ENCODE measurements at regions not wholly inside any gene's neighbourhood (a gene's known extent, or its start where the extent isn't known, plus 50 kb on each side); places are given as distances from the start of the nearest gene placed in this dataset.

DNA sequence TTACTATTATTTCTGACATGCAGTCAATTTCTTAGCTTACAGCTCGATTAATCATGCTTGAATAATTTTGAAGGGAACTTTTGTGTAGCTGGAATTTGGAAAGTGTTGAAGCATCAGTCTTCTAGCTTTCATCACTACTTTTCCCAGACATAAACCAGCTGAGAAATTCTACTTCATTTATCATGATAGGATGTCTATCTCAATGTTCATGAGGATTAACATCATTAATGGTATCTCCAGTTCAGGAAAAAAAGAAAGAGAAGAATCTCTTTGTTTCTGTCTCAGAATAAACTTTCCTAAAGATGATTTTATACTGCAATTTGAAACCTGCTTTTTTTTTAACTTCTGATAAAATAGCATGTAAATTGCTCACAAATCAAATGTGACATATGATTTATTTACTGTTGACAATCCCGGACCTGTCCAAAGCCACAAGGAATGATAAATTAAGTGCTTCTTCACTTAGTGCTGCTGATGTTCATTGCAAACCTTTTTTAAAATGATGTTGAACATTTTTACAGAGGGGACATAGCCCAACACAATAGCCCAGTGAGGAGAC is 412.1 kb upstream of the CLINT1 start:
- Mint-ChIP-seq H3K4me1 (ENCODE audit: unreplicated experiment) (no peaks in the 10 kb centered on the region), H3K4me3 (ENCODE audit: unreplicated experiment) (no peak overlapping the region), H3K9me3 (ENCODE audit: unreplicated experiment) (peaks cover 10% of the 10 kb centered on the region), H3K36me3 (ENCODE audit: unreplicated experiment) (peaks cover 3% of the 10 kb centered on the region), H3K27me3 (ENCODE audit: unreplicated experiment) (peaks cover 12% of the 10 kb centered on the region), H3K27ac (ENCODE audit: unreplicated experiment) (no peak overlapping the region)
- DNase-seq (ENCODE audit: extremely low spot score, unreplicated experiment), result no peak
- TF ChIP-seq, protein P1, sequence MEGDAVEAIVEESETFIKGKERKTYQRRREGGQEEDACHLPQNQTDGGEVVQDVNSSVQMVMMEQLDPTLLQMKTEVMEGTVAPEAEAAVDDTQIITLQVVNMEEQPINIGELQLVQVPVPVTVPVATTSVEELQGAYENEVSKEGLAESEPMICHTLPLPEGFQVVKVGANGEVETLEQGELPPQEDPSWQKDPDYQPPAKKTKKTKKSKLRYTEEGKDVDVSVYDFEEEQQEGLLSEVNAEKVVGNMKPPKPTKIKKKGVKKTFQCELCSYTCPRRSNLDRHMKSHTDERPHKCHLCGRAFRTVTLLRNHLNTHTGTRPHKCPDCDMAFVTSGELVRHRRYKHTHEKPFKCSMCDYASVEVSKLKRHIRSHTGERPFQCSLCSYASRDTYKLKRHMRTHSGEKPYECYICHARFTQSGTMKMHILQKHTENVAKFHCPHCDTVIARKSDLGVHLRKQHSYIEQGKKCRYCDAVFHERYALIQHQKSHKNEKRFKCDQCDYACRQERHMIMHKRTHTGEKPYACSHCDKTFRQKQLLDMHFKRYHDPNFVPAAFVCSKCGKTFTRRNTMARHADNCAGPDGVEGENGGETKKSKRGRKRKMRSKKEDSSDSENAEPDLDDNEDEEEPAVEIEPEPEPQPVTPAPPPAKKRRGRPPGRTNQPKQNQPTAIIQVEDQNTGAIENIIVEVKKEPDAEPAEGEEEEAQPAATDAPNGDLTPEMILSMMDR (IDR thresholded peaks at IDR 0.05), result no peak

DNA sequence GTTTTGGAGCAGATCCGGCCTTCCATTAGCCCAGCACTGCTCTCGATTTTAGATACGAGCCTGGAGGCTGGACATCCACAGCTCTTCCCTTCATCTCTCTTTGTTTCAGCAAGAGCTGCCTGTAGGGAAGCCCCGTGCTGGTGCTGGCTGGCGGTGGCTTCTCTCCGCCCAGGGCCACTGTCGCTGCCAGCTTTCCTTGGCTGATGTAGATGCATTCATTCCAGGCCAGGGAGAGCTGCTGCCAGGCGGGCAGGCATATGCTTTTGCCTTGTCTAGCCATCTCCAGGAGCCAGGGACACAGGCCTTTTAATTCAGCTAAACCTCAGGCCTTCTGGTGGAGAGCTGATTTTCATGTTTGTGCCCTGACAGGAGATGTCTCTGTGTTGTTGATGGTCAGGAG is 409.3 kb upstream of the CLINT1 start:
- H3K36me3 Mint-ChIP-seq (ENCODE audit: unreplicated experiment), result peaks cover 3% of the 10 kb centered on the region
- TF ChIP-seq, protein P1 (IDR thresholded peaks at IDR 0.05), result no peak

DNA sequence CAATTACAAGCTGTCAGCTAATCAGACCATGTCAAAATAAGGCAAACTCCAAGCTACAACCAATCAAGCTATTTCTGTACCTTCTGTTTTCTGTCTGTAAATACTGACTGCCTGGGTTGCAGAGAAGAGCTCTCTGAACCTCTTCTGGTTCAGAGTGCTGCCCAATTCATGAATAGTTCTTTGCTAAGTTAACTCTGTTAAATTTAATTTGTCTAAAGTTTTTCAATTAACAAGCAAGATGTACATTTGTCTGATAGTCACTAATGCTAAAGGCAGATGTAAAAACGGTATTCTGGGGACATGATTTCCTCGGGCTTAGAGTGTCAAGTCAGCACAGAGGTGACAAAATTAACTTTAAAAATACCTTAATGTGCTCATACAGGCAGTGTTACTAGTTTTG is 408.3 kb upstream of the CLINT1 start:
- Mint-ChIP-seq H3K27me3 (ENCODE audit: unreplicated experiment) (peaks cover 19% of the 10 kb centered on the region), H3K36me3 (ENCODE audit: unreplicated experiment) (peaks cover 3% of the 10 kb centered on the region), H3K4me3 (ENCODE audit: unreplicated experiment) (no peak overlapping the region), H3K27ac (ENCODE audit: unreplicated experiment) (no peak overlapping the region), H3K9me3 (ENCODE audit: unreplicated experiment) (peaks cover 10% of the 10 kb centered on the region), H3K4me1 (ENCODE audit: unreplicated experiment) (no peaks in the 10 kb centered on the region)
- TF ChIP-seq, protein P1 (IDR thresholded peaks at IDR 0.05), result no peak
- DNase-seq (ENCODE audit: extremely low spot score, unreplicated experiment), result no peak

More for the DNA sequence above, 409.3 kb upstream of the CLINT1 start:
- no peak overlapping the region for H3K4me3 Mint-ChIP-seq (ENCODE audit: unreplicated experiment)
- H3K4me1 Mint-ChIP-seq (ENCODE audit: unreplicated experiment), result no peaks in the 10 kb centered on the region
- no peak overlapping the region for H3K27ac Mint-ChIP-seq (ENCODE audit: unreplicated experiment)
- H3K9me3 Mint-ChIP-seq (ENCODE audit: unreplicated experiment), result peaks cover 10% of the 10 kb centered on the region
- DNase-seq (ENCODE audit: extremely low spot score, unreplicated experiment), result no peak
- H3K27me3 Mint-ChIP-seq (ENCODE audit: unreplicated experiment), result peaks cover 20% of the 10 kb centered on the region

DNA sequence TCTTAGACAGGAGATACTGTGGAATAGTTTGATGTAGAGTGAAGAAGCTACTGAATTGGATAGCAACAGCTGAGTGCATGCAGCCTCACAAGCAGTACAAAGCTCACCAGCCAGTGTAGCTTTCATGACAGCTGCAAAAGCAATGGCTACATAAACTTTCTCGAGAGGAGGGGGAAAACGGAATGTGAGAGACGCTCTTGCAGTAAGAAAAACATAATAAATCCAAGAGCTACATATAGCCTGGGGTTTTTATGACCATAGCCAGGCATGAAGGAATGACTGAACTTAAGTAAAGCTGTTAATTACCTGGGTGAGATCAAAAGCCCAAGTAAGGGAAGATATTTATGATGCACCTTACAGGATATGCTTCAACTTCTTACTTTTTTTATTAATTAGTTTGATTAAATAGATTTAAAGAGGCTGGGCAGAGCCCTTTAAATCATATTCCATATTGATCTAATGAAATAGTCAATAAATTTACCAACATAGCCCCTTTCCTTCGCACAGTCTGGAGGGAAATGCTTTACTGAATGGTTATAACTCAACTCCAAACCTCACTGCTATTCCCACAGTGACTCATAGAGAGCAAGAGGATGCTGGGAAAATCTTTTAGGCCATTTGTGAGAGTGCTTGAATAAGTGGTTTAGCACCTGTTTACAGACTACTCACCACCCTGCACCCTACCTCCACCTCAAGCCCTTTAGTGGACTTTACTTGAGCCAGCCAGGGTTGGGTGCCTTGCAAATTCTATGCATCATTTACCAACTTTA is 407.2 kb upstream of the CLINT1 start:
- DNase-seq (ENCODE audit: extremely low spot score, unreplicated experiment), result no peak
- Mint-ChIP-seq H3K27me3 (ENCODE audit: unreplicated experiment) (peaks cover 20% of the 10 kb centered on the region), H3K4me3 (ENCODE audit: unreplicated experiment) (no peak overlapping the region), H3K27ac (ENCODE audit: unreplicated experiment) (no peak overlapping the region), H3K9me3 (ENCODE audit: unreplicated experiment) (peaks cover 10% of the 10 kb centered on the region), H3K4me1 (ENCODE audit: unreplicated experiment) (no peaks in the 10 kb centered on the region), H3K36me3 (ENCODE audit: unreplicated experiment) (peaks cover 3% of the 10 kb centered on the region)
- TF ChIP-seq, protein P1 (IDR thresholded peaks at IDR 0.05), result no peak

DNA sequence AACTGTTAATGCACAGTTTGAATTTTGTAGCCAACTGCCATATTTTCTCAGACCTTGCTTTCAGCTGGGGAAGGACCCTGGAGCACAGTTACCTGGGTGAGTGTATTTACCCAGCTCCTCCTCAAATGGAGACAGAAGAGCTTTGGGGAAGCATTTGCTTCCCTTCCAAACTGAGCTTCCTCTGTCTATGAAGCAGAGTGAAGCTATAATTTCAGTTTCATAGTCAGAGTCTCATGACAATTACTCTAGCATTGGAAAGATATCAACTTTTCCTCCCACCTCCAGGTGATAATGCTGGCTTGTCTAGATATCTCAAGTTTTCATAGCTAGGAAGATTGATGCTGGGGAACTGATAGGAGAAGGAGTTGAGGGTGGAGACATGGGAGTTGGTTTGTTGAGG is 406.4 kb upstream of the CLINT1 start:
- Mint-ChIP-seq H3K4me1 (ENCODE audit: unreplicated experiment) (no peaks in the 10 kb centered on the region), H3K27ac (ENCODE audit: unreplicated experiment) (no peak overlapping the region), H3K36me3 (ENCODE audit: unreplicated experiment) (peaks cover 3% of the 10 kb centered on the region), H3K4me3 (ENCODE audit: unreplicated experiment) (no peak overlapping the region), H3K27me3 (ENCODE audit: unreplicated experiment) (peaks cover 20% of the 10 kb centered on the region), H3K9me3 (ENCODE audit: unreplicated experiment) (peaks cover 10% of the 10 kb centered on the region)
- DNase-seq (ENCODE audit: extremely low spot score, unreplicated experiment), result no peak
- TF ChIP-seq, protein P1 (IDR thresholded peaks at IDR 0.05), result no peak
